Osteocyte (in vitro differentiated cells): ENCODE measurements at regions not wholly inside any gene's neighbourhood (a gene's known extent, or its start where the extent isn't known, plus 50 kb on each side); places are given as distances from the start of the nearest gene placed in this dataset.

Experiments
- DNase-seq: peaks from one replicate; pipeline ENCODE4 v3.0.0; 2021; ENCODE audit warnings: mixed read lengths; ENCODE audit not compliant: unreplicated experiment; ENCODE audit errors: extremely low spot score
- H3K27ac Mint-ChIP-seq: one replicate; pipeline ENCODE4 v1.8.0; 2021; ENCODE audit warnings: mild to moderate bottlenecking, mixed read lengths; ENCODE audit not compliant: unreplicated experiment
- H3K27me3 Mint-ChIP-seq: one replicate; pipeline ENCODE4 v1.8.0; 2021; ENCODE audit warnings: mixed read lengths; ENCODE audit not compliant: unreplicated experiment
- H3K36me3 Mint-ChIP-seq: one replicate; pipeline ENCODE4 v1.8.0; 2021; ENCODE audit warnings: mixed read lengths; ENCODE audit not compliant: unreplicated experiment
- H3K4me1 Mint-ChIP-seq: one replicate; pipeline ENCODE4 v1.8.0; 2021; ENCODE audit warnings: mixed read lengths; ENCODE audit not compliant: unreplicated experiment
- H3K4me3 Mint-ChIP-seq: one replicate; pipeline ENCODE4 v1.8.0; 2021; ENCODE audit warnings: mild to moderate bottlenecking, moderate library complexity, mixed read lengths; ENCODE audit not compliant: unreplicated experiment
- H3K9me3 Mint-ChIP-seq: one replicate; pipeline ENCODE4 v1.8.0; 2021; ENCODE audit warnings: mixed read lengths; ENCODE audit not compliant: unreplicated experiment
- TF ChIP-seq, protein P1 (sequence below): fragments of 200-600 bp; sonication (generic); IDR thresholded peaks from 2 replicates; pipeline ENCODE4 v1.5.0; 2021; ENCODE audit warnings: antibody characterized with exemption, mild to moderate bottlenecking, moderate library complexity

DNA sequence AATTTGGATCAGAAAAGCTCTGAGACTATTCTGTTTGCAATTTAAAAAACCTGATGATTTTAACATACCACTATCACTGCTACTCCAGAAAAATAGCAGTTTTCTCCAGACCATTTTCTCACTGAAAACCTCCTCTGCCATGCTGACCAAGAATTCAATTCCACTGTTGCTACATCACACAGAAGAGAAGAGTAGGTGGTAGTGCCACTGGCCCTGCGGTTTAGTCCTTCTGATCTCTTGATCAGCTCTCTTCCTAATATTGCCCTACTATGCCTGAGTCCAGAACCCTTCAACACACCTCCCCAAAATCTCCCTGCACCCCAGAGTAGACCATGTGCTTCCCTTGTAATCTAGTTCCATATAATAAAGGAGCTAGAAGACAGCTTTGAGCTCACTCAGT is 55.8 kb upstream of the HS3ST1 start:
- DNase-seq, result no peak
- Mint-ChIP-seq H3K27me3 (no peaks in the 10 kb centered on the region), H3K9me3 (peaks cover 4% of the 10 kb centered on the region), H3K27ac (no peak overlapping the region), H3K36me3 (no peaks in the 10 kb centered on the region), H3K4me3 (no peak overlapping the region), H3K4me1 (no peaks in the 10 kb centered on the region)
- TF ChIP-seq, protein P1, sequence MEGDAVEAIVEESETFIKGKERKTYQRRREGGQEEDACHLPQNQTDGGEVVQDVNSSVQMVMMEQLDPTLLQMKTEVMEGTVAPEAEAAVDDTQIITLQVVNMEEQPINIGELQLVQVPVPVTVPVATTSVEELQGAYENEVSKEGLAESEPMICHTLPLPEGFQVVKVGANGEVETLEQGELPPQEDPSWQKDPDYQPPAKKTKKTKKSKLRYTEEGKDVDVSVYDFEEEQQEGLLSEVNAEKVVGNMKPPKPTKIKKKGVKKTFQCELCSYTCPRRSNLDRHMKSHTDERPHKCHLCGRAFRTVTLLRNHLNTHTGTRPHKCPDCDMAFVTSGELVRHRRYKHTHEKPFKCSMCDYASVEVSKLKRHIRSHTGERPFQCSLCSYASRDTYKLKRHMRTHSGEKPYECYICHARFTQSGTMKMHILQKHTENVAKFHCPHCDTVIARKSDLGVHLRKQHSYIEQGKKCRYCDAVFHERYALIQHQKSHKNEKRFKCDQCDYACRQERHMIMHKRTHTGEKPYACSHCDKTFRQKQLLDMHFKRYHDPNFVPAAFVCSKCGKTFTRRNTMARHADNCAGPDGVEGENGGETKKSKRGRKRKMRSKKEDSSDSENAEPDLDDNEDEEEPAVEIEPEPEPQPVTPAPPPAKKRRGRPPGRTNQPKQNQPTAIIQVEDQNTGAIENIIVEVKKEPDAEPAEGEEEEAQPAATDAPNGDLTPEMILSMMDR, result no peak

GRCh38 chr4:11483046-11483445 is 54.4 kb upstream of the HS3ST1 start:
- Mint-ChIP-seq H3K9me3 (peaks cover 7% of the 10 kb centered on the region), H3K4me1 (no peaks in the 10 kb centered on the region), H3K27me3 (no peaks in the 10 kb centered on the region), H3K36me3 (no peaks in the 10 kb centered on the region), H3K27ac (no peak overlapping the region), H3K4me3 (no peak overlapping the region)
- DNase-seq, result no peak
- TF ChIP-seq, protein P1, result no peak

- TF ChIP-seq, protein P1, result no peak
- H3K27me3 Mint-ChIP-seq, result no peaks in the 10 kb centered on the region
- no peak for DNase-seq
- H3K4me1 Mint-ChIP-seq, result no peaks in the 10 kb centered on the region
- H3K4me3 Mint-ChIP-seq, result no peak overlapping the region
- no peak overlapping the region for H3K27ac Mint-ChIP-seq
- H3K36me3 Mint-ChIP-seq, result no peaks in the 10 kb centered on the region
- H3K9me3 Mint-ChIP-seq, result peaks cover 16% of the 10 kb centered on the region
These were observed 52.0 kb upstream of the HS3ST1 start for GRCh38 chr4:11480683-11481082.
